HG03439 (cell line): ENCODE measurements at regions not wholly inside any gene's neighbourhood (a gene's known extent, or its start where the extent isn't known, plus 50 kb on each side); places are given as distances from the start of the nearest gene placed in this dataset.
"Not testable (repeated sequence)": the region's sequence is repeated elsewhere in the genome, so short reads cannot be mapped to it uniquely, and the experiment has no call there.

ENCODE experiments used
- ATAC-seq: cut with Tn5 transposase; IDR thresholded peaks from one replicate; pipeline ENCODE4 v1.9.1; 2021; ENCODE audit warnings: mild to moderate bottlenecking, moderate library complexity; ENCODE audit not compliant: unreplicated experiment

- ATAC-seq, result no peak
Measured at GRCh38 chr3:109784852-109785631, 447.7 kb upstream of the DPPA4 start.

DNA sequence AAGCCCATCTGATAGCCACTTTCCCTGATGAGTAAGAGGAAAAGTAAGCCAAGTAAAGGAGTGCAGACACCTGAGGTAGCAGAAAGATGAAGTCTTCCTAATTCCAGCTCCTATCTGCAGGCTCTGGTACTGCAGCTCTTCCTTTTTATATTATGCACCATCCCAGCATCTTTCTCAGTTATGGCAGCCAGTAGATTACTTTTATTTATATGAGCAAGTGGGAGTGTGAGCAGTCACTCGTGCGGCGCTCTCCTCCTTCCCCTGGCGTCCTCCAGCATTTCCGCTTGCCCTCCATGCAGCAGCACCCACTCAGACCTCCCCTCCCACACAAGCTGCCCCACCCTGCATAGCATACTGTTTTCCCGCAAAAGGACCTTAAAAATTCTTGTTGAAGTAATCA lies 465.9 kb upstream of the DPPA4 start:
- no peak for ATAC-seq

DNA sequence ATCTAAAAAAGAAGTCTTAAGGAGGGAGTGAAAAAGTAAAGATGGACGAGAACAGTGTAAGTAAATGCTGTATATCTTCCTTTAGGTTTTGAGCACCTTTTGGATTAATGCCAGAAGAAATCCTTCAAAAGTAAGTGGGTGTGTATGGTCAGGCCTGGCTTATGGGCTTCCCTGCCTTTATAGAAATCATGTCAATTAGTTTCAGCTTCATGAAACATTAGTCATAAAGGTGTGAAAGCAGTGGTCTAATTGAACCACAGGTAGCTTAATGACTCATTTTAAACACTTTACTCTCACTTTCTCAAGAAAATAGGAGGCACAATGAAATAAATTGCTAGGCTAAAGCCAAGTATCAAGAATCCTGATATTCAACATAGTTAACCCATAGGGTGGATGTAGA lies 467.4 kb upstream of the DPPA4 start:
- ATAC-seq, result no peak

DNA sequence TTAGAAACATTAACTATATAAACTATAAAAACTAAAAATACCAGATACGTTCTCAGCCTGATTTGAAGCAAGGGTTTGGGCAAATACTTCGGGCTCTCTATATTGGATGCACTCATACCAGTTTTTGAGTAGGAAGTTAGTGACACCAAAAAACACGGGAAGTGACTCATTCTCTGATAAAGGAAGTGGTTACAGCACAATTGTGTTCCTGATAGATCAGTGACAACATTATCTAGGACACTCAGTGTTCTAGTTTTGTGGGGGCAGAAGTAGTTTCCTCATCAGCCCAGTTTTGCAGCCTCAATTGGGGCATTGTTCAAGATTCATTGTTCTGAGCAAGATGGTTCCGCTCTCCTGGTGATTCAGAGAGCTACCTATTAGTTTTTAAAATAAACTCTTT lies 469.6 kb upstream of the DPPA4 start:
- no peak for ATAC-seq

- no peak for ATAC-seq
Measured at GRCh38 chr3:109809513-109809912, 472.2 kb upstream of the DPPA4 start.

DNA sequence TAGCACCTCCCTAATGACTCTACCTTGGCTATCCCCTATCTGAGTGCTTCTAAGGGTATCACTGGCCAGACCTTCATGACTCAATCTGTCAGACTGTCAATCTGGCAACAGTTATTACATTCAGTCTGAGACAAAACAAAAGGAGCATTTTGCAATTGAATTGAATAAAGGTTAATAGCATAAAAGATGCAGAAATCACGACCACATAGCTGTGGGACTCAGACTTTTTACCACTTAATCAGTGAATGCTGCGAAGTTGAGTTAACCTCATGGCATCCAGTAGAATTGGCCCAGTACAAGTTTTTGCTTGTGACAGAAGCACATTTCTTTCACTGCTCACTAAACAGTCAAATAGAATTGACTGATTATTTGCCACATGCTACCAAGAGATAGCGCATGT lies 480.7 kb upstream of the DPPA4 start:
- ATAC-seq, result no peak

DNA sequence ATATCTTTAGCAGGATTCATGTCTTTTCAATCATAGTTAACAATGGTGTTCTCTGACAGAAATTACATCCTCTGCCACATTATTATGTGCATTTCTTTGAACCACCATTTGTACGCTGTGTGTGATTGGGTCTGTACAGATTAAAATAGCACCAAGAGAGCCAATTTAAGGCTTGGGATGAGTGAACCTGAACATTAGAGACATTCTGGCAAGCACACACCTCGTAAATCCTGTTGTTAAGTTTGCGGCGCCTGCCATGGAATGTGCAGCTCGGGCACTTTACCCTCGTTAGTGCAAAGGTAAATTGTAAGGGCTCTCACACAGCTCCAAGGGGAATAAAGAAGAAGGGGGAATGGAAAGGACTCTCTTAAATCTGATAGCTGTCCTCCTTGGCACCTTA lies 482.4 kb upstream of the DPPA4 start:
- ATAC-seq, result no peak

- ATAC-seq, result no peak
Measured at GRCh38 chr3:109825971-109826810, 488.8 kb upstream of the DPPA4 start.

DNA sequence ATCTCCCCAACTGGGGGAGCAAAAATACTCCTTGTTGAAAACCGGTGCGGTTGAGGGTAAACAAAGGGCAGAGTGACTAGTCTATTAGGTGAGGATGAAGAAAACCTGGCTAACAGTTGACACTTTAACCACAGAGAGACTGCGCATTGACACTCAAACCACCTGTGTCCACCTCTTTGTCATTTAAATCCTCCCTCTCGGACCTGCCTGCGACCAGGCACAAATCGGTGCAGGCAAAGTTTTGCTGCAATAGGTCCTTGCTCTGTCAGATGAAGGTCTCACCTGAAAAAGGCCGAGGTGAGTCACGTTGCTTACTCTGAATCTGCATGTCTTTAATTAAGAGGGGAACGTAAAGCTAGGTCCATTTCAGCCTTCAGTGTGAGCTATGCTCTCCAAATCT lies 494.1 kb upstream of the DPPA4 start:
- no peak for ATAC-seq

DNA sequence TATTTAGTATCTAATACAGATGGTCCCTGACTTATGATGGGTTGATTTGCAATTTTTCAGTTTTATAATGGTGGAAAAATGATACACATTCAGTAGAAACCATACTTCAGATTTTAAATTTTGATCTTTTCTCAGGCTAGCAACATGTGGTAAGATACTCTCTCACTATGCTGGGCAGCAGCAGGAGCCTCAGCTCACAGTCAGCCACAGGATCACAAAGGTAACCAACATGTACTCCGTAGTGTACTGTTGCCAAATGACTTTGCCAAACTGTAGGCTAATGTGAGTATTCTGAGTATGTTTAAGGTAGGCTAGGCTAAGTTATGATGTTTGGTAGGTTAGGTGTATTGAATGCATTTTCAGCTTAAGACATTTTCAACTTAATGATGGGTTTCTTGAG lies 498.6 kb upstream of the DPPA4 start:
- no peak for ATAC-seq

GRCh38 chr3:109851854-109852253 lies 514.5 kb upstream of the DPPA4 start:
- no peak for ATAC-seq

GRCh38 chr3:109852283-109852682 lies 514.9 kb upstream of the DPPA4 start:
- ATAC-seq, result no peak

DNA sequence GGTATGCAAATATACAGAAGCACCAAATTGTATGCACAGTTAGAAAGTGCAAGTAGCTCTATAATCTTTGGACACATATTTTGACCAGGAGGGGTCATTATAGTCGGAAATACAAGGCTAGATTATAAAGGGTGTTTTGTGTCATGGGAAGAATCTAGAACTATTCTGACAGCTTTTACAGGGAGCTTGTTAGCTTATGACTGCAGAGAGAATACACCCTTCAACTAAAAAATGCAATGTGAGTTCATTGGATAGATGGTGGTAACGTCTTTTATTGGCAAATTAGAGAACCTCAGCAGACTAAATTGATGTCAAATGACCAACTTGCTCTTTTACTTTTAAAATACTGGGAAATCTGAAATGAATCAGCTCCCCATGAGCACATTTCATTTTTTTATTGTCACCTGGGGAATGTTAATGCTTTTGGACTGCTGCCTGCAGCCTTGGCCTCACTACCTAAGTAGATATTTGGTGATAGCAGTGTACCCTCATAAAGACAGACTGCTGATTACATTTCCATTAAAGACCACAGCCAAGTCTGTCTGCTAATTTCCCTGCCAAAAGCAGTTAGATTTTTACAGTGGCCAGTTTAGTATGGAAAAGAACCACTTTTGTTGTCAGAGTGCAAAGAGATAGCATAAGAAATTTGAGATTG lies 515.9 kb upstream of the DPPA4 start:
- ATAC-seq, result no peak

- no peak for ATAC-seq
Measured at GRCh38 chr3:109863701-109864100, 526.4 kb upstream of the DPPA4 start.

- ATAC-seq, result no peak
Measured at GRCh38 chr3:109864452-109864851, 527.1 kb upstream of the DPPA4 start.

GRCh38 chr3:109869586-109869985 lies 532.2 kb upstream of the DPPA4 start:
- ATAC-seq, result no peak

DNA sequence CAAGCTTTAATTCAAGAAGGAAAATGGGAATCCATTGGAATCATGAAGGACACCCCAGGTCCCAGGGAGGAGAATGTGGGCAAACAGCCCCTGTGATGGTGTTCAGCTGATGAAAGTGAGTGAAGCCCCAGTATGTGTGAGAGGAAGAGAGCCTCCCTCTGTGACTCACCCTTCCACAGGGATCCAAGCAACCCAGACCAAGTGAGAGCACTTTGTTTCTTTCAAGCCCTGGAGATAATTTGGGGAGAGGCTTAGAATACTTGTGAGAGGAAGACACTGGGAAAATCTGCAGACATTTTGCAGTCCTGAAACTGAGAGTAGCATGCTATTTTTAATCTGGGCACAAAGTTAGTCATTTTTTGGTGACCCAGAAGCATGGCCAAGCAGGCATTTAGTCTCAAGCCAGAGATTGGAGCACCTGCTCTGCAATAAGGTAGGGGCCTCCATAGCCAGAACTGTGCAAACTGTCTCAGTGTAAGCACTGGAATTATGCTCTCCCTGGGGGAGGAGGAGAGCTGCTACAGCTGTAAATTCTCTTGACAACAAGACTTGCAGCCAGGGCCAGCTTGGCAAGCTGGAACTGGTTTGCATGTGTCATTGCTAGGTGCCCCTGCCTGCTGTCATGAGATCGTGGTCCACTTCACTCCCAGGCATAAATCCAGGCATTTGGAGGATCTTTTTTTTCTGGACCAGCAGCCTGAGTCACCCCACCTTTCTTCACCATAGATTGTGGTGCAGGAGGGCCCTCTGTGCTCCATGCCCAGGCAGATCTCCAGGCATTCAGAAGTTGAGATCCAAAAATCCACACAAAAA lies 537.8 kb upstream of the DPPA4 start:
- ATAC-seq, result no peak

DNA sequence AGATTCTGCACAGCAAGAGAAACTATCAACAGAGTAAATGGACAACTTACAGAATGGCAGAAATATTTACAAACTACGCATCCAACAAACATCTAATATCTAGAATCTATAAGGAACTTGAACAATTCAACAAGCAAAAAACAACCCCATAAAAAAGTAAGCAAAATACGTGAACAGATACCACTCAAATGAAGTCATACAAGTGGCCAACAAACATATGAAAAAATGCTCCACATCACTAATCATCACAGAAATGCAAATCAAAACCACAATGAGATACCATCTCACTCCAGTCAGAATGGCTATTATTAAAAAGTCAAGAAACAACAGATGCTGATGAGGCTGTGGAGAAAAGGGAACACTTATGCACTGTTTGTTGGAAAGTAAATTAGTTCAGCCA lies 540.3 kb upstream of the DPPA4 start:
- not testable (repeated sequence) for ATAC-seq

GRCh38 chr3:109882144-109882543 lies 544.8 kb upstream of the DPPA4 start:
- no peak for ATAC-seq

DNA sequence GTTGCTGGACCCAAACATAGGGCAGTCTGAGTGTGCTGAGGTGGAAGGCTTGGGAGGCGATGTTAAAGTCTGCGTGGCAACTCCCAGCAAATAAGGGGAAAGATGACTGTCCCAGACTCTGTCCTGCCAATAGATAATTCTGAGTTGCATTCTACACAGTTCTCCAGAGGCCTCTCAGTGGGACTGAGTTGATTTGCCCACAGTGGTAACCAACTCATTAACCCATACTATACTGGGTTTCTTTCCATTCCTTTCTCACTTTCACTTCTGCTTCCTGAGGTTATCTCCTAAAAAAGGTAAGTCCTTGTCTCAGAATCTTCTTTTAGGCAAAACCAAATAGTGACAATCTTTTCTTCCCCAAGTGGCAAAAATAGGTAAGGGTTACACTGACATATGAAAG lies 549.9 kb upstream of the DPPA4 start:
- ATAC-seq, result no peak

- ATAC-seq, result no peak
Measured at GRCh38 chr3:109888026-109888425, 550.7 kb upstream of the DPPA4 start.
